SU-DHL-6 (cell line): ENCODE measurements at regions not wholly inside any gene's neighbourhood (a gene's known extent, or its start where the extent isn't known, plus 50 kb on each side); places are given as distances from the start of the nearest gene placed in this dataset.

Experiments used
- H2AFZ ChIP-seq: fragments of 200-600 bp; sonication (generic); 2 replicates; pipeline ENCODE4 v1.6.1; 2014; ENCODE audit warnings: low read depth, mild to moderate bottlenecking, moderate library complexity, mixed read lengths, antibody characterized with exemption, low read length; ENCODE audit not compliant: severe bottlenecking
- H3F3A ChIP-seq: fragments of 200-600 bp; shearing (Covaris generic); 2 replicates; pipeline ENCODE4 v1.6.0; 2016; ENCODE audit warnings: antibody characterized with exemption, mild to moderate bottlenecking; ENCODE audit not compliant: insufficient read depth
- H3K27ac ChIP-seq: fragments of 200-600 bp; sonication (generic); 2 replicates; pipeline ENCODE4 v1.5.1; 2016; ENCODE audit warnings: low read depth, mild to moderate bottlenecking, low read length, moderate library complexity, mixed read lengths
- H3K27me3 ChIP-seq: fragments of 200-600 bp; sonication (generic), shearing (Covaris generic); 2 replicates; pipeline ENCODE4 v1.6.0; 2014; ENCODE audit warnings: mild to moderate bottlenecking, low read length
- H3K36me3 ChIP-seq: fragments of 200-600 bp; sonication (generic); 2 replicates; pipeline ENCODE4 v1.6.1; 2014; ENCODE audit warnings: mild to moderate bottlenecking, low read length, mixed read lengths
- H3K4me2 ChIP-seq: fragments of 300-600, 200-600 bp; shearing (Covaris generic), sonication (generic); 2 replicates; pipeline ENCODE4 v1.6.0; 2014; ENCODE audit warnings: low read length, low read depth, mild to moderate bottlenecking; ENCODE audit not compliant: poor library complexity, severe bottlenecking
- H3K4me3 ChIP-seq: fragments of 200-600 bp; sonication (generic); 2 replicates; pipeline ENCODE4 v1.5.1; 2014; ENCODE audit warnings: antibody characterized with exemption, low read length, mild to moderate bottlenecking, mixed read lengths; ENCODE audit not compliant: insufficient read depth, poor library complexity, severe bottlenecking
- H3K79me2 ChIP-seq: fragments of 200-600 bp; sonication (generic); 2 replicates; pipeline ENCODE4 v1.6.1; 2014; ENCODE audit warnings: mild to moderate bottlenecking, low read length, moderate library complexity; ENCODE audit not compliant: insufficient read depth
- H3K9ac ChIP-seq: fragments of 200-600 bp; sonication (generic); 2 replicates; pipeline ENCODE4 v1.7.0; 2014; ENCODE audit warnings: mild to moderate bottlenecking, low read length
- H3K9me2 ChIP-seq: fragments of 200-600 bp; sonication (generic); replicated peaks from 2 replicates; pipeline ENCODE4 v1.6.1; 2014; ENCODE audit warnings: low read length; ENCODE audit not compliant: insufficient read depth
- H3K9me3 ChIP-seq: fragments of 200-600 bp; sonication (generic); 2 replicates; pipeline ENCODE4 v1.6.1; 2014; ENCODE audit warnings: low read length, mixed read lengths; ENCODE audit not compliant: insufficient read depth
- H4K20me1 ChIP-seq: fragments of 200-600 bp; sonication (generic); 2 replicates; pipeline ENCODE4 v1.6.1; 2014; ENCODE audit warnings: low read depth, mild to moderate bottlenecking, antibody characterized with exemption, low read length, moderate library complexity, mixed read lengths
- EZH2phosphoT487 ChIP-seq: fragments of 200-600 bp; sonication (generic), shearing (Covaris generic); conservative IDR thresholded peaks from 2 replicates; pipeline ENCODE4 v1.6.1; 2018; ENCODE audit warnings: mild to moderate bottlenecking, antibody characterized with exemption, low read length, moderate library complexity, mixed read lengths
- TF ChIP-seq, protein P1 (sequence below): fragments of 200-600 bp; sonication (generic); IDR thresholded peaks from one replicate; pipeline ENCODE4 v1.5.1; 2017; ENCODE audit warnings: antibody characterized with exemption, mild to moderate bottlenecking, low read length, moderate library complexity; ENCODE audit not compliant: insufficient read depth, poor library complexity, severe bottlenecking

GRCh38 chr3:176321099-176321498 is 876.2 kb downstream of the TBL1XR1 start:
- Histone ChIP-seq H3K79me2 (no peaks in the 10 kb centered on the region), H3K27ac (no peak overlapping the region), H3K4me2 (no peak overlapping the region), H3K27me3 (no peaks in the 10 kb centered on the region; the same call in 1 of the 2 replicates), H4K20me1 (no peaks in the 10 kb centered on the region), H3K4me3 (no peak overlapping the region), H2AFZ (no peak overlapping the region), H3K9me2 (no peaks in the 10 kb centered on the region), H3K9me3 (no peaks in the 10 kb centered on the region), H3K36me3 (no peaks in the 10 kb centered on the region), H3K9ac (no peak overlapping the region), H3F3A (no peaks in the 10 kb centered on the region)
- no peak for TF ChIP-seq EZH2phosphoT487
- TF ChIP-seq, protein P1, sequence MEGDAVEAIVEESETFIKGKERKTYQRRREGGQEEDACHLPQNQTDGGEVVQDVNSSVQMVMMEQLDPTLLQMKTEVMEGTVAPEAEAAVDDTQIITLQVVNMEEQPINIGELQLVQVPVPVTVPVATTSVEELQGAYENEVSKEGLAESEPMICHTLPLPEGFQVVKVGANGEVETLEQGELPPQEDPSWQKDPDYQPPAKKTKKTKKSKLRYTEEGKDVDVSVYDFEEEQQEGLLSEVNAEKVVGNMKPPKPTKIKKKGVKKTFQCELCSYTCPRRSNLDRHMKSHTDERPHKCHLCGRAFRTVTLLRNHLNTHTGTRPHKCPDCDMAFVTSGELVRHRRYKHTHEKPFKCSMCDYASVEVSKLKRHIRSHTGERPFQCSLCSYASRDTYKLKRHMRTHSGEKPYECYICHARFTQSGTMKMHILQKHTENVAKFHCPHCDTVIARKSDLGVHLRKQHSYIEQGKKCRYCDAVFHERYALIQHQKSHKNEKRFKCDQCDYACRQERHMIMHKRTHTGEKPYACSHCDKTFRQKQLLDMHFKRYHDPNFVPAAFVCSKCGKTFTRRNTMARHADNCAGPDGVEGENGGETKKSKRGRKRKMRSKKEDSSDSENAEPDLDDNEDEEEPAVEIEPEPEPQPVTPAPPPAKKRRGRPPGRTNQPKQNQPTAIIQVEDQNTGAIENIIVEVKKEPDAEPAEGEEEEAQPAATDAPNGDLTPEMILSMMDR, result no peak

- Histone ChIP-seq H3K36me3 (no peaks in the 10 kb centered on the region), H3K4me3 (no peak overlapping the region), H4K20me1 (no peaks in the 10 kb centered on the region), H3F3A (no peaks in the 10 kb centered on the region), H3K4me2 (no peak overlapping the region), H3K9me3 (no peaks in the 10 kb centered on the region), H3K27ac (no peak overlapping the region), H2AFZ (no peak overlapping the region), H3K27me3 (no peaks in the 10 kb centered on the region; the same call in 1 of the 2 replicates), H3K79me2 (no peaks in the 10 kb centered on the region), H3K9me2 (no peaks in the 10 kb centered on the region), H3K9ac (no peak overlapping the region)
- no peak for TF ChIP-seq EZH2phosphoT487
- TF ChIP-seq, protein P1, result no peak
Observed at GRCh38 chr3:176313426-176313825, 883.9 kb downstream of the TBL1XR1 start.

DNA sequence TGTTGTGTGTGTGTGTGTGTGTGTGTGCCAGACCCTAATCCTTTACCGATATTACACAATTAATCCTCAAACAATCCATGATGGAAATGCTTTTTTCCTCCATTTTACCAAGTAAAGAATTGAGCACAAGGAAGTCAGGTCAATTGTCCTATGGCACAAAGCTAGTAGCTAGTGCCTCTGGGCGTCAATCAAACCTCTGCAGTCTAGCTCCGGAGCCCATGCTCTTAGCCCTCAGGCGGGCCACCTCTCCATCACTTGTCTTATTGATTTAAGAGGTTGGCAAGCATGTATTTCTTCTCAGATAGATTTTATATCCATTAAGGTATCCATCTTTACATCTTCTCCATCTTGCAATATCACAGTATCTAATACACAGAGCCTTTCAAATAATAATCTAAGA is 886.6 kb downstream of the TBL1XR1 start:
- Histone ChIP-seq H3F3A (no peaks in the 10 kb centered on the region), H3K9me3 (no peaks in the 10 kb centered on the region), H3K36me3 (no peaks in the 10 kb centered on the region), H3K9ac (no peak overlapping the region), H3K27ac (no peak overlapping the region), H3K27me3 (no peaks in the 10 kb centered on the region), H3K4me3 (no peak overlapping the region), H4K20me1 (no peaks in the 10 kb centered on the region), H2AFZ (no peak overlapping the region), H3K4me2 (no peak overlapping the region), H3K79me2 (no peaks in the 10 kb centered on the region), H3K9me2 (no peaks in the 10 kb centered on the region)
- no peak for TF ChIP-seq EZH2phosphoT487

DNA sequence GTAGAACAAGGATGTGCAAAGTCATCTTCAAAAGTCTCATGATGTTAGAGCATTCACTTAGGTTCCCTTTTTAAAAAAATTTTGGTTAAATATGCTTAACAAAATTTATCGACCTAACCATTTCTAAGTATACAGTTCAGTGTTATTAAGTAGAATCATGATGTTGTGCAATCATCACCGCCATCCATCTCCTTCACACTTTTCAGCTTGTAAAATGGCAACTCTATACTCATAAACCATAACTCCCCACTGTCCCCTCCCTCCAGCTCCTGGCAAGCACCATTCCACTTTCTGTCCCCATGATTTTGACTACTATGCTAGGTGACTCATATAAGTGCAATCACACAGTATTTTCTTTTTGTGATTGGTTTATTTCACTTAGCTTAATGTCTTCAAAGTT is 895.0 kb downstream of the TBL1XR1 start:
- no peaks in the 10 kb centered on the region; the same call in 1 of the 2 replicates for H3F3A ChIP-seq
- TF ChIP-seq, protein P1, result no peak
- no peak for TF ChIP-seq EZH2phosphoT487

More for the DNA sequence above, 895.0 kb downstream of the TBL1XR1 start:
- no peaks in the 10 kb centered on the region for H3K79me2 ChIP-seq
- H3K4me2 ChIP-seq, result no peak overlapping the region
- H3K36me3 ChIP-seq, result no peaks in the 10 kb centered on the region
- H3K9me3 ChIP-seq, result no peaks in the 10 kb centered on the region
- H3K4me3 ChIP-seq, result no peak overlapping the region
- no peaks in the 10 kb centered on the region for H4K20me1 ChIP-seq
- no peaks in the 10 kb centered on the region for H3K27me3 ChIP-seq
- no peak overlapping the region for H3K27ac ChIP-seq
- H3K9me2 ChIP-seq, result no peaks in the 10 kb centered on the region
- no peak overlapping the region for H3K9ac ChIP-seq
- H2AFZ ChIP-seq, result no peak overlapping the region
